HepG2 (cell line): ENCODE measurements at regions not wholly inside any gene's neighbourhood (a gene's known extent, or its start where the extent isn't known, plus 50 kb on each side); places are given as distances from the start of the nearest gene placed in this dataset.
A peak's percentile ranks its signal among the peaks of the same experiment; 100 is the strongest.

Experiments
- ARNT2 ChIP-seq: sonication (generic); formaldehyde crosslinking; IDR thresholded peaks from 2 replicates; pipeline ENCODE4 v1.8.0; 2022; ENCODE audit warnings: mild to moderate bottlenecking, low read depth, missing genetic modification reagents, moderate library complexity
- HOXD1 ChIP-seq: sonication (generic); formaldehyde crosslinking; IDR thresholded peaks from 2 replicates; pipeline ENCODE4 v1.5.0; 2020; ENCODE audit warnings: missing genetic modification reagents
- IRF2 ChIP-seq: IDR thresholded peaks from 2 replicates; pipeline ENCODE4 v1.6.1; 2018; ENCODE audit warnings: missing genetic modification reagents, missing compliant biosample characterization
- KDM5B ChIP-seq: sonication (generic); formaldehyde crosslinking; IDR thresholded peaks from 2 replicates; pipeline ENCODE4 v1.4.0; 2020; ENCODE audit warnings: missing genetic modification reagents, mild to moderate bottlenecking, borderline replicate concordance
- KLF12 ChIP-seq: sonication (generic); formaldehyde crosslinking; IDR thresholded peaks from 2 replicates; pipeline ENCODE4 v1.4.0; 2020; ENCODE audit warnings: missing genetic modification reagents, borderline replicate concordance
- MTF2 ChIP-seq: sonication (generic); formaldehyde crosslinking; IDR thresholded peaks from 2 replicates; pipeline ENCODE4 v1.5.0; 2020; ENCODE audit warnings: missing genetic modification reagents, borderline replicate concordance
- PHF21A ChIP-seq: sonication (generic); formaldehyde crosslinking; IDR thresholded peaks from 2 replicates; pipeline ENCODE4 v1.5.0; 2020; ENCODE audit warnings: mild to moderate bottlenecking, missing genetic modification reagents
- PRMT3 ChIP-seq: sonication (generic); formaldehyde crosslinking; IDR thresholded peaks from 2 replicates; pipeline ENCODE4 v1.8.1; 2022; ENCODE audit warnings: low read depth, mild to moderate bottlenecking, moderate library complexity, missing genetic modification reagents, borderline replicate concordance
- SP4 ChIP-seq: sonication (generic); formaldehyde crosslinking; IDR thresholded peaks from 2 replicates; pipeline ENCODE4 v1.8.1; 2023; ENCODE audit warnings: mild to moderate bottlenecking, missing genetic modification reagents
- XRCC5 ChIP-seq: fragments of 200-400 bp; formaldehyde crosslinking; optimal IDR thresholded peaks from 2 replicates; pipeline ENCODE3; 2017; ENCODE audit warnings: mild to moderate bottlenecking, low read length
- ZNF274 ChIP-seq: sonication (generic); formaldehyde crosslinking; IDR thresholded peaks from 2 replicates; pipeline ENCODE4 v1.5.1; 2020; ENCODE audit warnings: mild to moderate bottlenecking, missing genetic modification reagents
- ZNF329 ChIP-seq: sonication (generic); formaldehyde crosslinking; IDR thresholded peaks from 2 replicates; pipeline ENCODE4 v1.9.0; 2021; ENCODE audit warnings: low read depth, mild to moderate bottlenecking, missing genetic modification reagents
- ZNF616 ChIP-seq: sonication (generic); formaldehyde crosslinking; IDR thresholded peaks from 2 replicates; pipeline ENCODE4 v1.5.0; 2020; ENCODE audit warnings: low read depth, mild to moderate bottlenecking, missing genetic modification reagents
- ZNF770 ChIP-seq: sonication (generic); formaldehyde crosslinking; IDR thresholded peaks from 2 replicates; pipeline ENCODE4 v1.5.0; 2020; ENCODE audit warnings: mild to moderate bottlenecking, missing genetic modification reagents
- ZNF839 ChIP-seq: sonication (generic); formaldehyde crosslinking; IDR thresholded peaks from 2 replicates; pipeline ENCODE4 v1.4.0; 2020; ENCODE audit warnings: missing genetic modification reagents, mild to moderate bottlenecking, borderline replicate concordance
- ZNF883 ChIP-seq: sonication (generic); formaldehyde crosslinking; IDR thresholded peaks from 2 replicates; pipeline ENCODE4 v1.5.1; 2020; ENCODE audit warnings: mild to moderate bottlenecking, missing genetic modification reagents; ENCODE audit errors: not compliant biosample characterization
- ZSCAN31 ChIP-seq: sonication (generic); formaldehyde crosslinking; IDR thresholded peaks from 2 replicates; pipeline ENCODE4 v1.5.0; 2020; ENCODE audit warnings: low read depth, mild to moderate bottlenecking, missing genetic modification reagents
- TF ChIP-seq, protein P1 (sequence below): sonication (generic); formaldehyde crosslinking; IDR thresholded peaks from 2 replicates; pipeline ENCODE4 v1.4.0; 2020; ENCODE audit warnings: missing genetic modification reagents
- TF ChIP-seq, protein P2 (sequence below): sonication (generic); formaldehyde crosslinking; IDR thresholded peaks from 2 replicates; pipeline ENCODE4 v1.4.0; 2020; ENCODE audit warnings: missing genetic modification reagents
- TF ChIP-seq, protein P3 (sequence below): IDR thresholded peaks from 2 replicates; pipeline ENCODE4 v1.6.1; 2016; ENCODE audit warnings: mild to moderate bottlenecking

GRCh38 chr11:129750343-129751292, 65.0 kb upstream of the TMEM45B start (continued):
- TF ChIP-seq, protein P1, sequence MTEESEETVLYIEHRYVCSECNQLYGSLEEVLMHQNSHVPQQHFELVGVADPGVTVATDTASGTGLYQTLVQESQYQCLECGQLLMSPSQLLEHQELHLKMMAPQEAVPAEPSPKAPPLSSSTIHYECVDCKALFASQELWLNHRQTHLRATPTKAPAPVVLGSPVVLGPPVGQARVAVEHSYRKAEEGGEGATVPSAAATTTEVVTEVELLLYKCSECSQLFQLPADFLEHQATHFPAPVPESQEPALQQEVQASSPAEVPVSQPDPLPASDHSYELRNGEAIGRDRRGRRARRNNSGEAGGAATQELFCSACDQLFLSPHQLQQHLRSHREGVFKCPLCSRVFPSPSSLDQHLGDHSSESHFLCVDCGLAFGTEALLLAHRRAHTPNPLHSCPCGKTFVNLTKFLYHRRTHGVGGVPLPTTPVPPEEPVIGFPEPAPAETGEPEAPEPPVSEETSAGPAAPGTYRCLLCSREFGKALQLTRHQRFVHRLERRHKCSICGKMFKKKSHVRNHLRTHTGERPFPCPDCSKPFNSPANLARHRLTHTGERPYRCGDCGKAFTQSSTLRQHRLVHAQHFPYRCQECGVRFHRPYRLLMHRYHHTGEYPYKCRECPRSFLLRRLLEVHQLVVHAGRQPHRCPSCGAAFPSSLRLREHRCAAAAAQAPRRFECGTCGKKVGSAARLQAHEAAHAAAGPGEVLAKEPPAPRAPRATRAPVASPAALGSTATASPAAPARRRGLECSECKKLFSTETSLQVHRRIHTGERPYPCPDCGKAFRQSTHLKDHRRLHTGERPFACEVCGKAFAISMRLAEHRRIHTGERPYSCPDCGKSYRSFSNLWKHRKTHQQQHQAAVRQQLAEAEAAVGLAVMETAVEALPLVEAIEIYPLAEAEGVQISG: peak; percentile 75
- TF ChIP-seq KDM5B (CRISPR knock-in tag) (peak; percentile 78; the same call in 1 of the 2 replicates), PRMT3 (CRISPR knock-in tag) (0 out of 2 replicates have a peak, but pooled peaks have one; percentile 70), KLF12 (CRISPR knock-in tag) (peak; percentile 60; the same call in 1 of the 2 replicates), ZNF839 (CRISPR knock-in tag) (no peak), ZNF770 (CRISPR knock-in tag) (peak; percentile 33; the same call in 1 of the 2 replicates), ARNT2 (peak; percentile 82), ZNF329 (CRISPR knock-in tag) (0 out of 2 replicates have a peak, but pooled peaks have one; percentile 64), ZNF274 (CRISPR knock-in tag) (peak; percentile 69; the same call in 1 of the 2 replicates), ZNF616 (peak; percentile 88; the same call in 1 of the 2 replicates), ZSCAN31 (CRISPR knock-in tag) (peak; percentile 87), HOXD1 (CRISPR knock-in tag) (0 out of 2 replicates have a peak, but pooled peaks have one; percentile 45), MTF2 (CRISPR knock-in tag) (peak; percentile 88; the same call in 1 of the 2 replicates), XRCC5 (peak; percentile 64), SP4 (CRISPR knock-in tag) (peak; percentile 27; the same call in 1 of the 2 replicates), IRF2 (CRISPR knock-in tag) (peak; percentile 38; the same call in 1 of the 2 replicates), PHF21A (peak; percentile 31; the same call in 1 of the 2 replicates), ZNF883 (CRISPR knock-in tag) (peak; percentile 27)
- TF ChIP-seq, protein P2, sequence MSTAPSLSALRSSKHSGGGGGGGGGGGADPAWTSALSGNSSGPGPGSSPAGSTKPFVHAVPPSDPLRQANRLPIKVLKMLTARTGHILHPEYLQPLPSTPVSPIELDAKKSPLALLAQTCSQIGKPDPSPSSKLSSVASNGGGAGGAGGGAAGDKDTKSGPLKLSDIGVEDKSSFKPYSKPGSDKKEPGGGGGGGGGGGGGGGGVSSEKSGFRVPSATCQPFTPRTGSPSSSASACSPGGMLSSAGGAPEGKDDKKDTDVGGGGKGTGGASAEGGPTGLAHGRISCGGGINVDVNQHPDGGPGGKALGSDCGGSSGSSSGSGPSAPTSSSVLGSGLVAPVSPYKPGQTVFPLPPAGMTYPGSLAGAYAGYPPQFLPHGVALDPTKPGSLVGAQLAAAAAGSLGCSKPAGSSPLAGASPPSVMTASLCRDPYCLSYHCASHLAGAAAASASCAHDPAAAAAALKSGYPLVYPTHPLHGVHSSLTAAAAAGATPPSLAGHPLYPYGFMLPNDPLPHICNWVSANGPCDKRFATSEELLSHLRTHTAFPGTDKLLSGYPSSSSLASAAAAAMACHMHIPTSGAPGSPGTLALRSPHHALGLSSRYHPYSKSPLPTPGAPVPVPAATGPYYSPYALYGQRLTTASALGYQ (CRISPR knock-in tag): peak; percentile 47; the same call in 1 of the 2 replicates
- TF ChIP-seq, protein P3, sequence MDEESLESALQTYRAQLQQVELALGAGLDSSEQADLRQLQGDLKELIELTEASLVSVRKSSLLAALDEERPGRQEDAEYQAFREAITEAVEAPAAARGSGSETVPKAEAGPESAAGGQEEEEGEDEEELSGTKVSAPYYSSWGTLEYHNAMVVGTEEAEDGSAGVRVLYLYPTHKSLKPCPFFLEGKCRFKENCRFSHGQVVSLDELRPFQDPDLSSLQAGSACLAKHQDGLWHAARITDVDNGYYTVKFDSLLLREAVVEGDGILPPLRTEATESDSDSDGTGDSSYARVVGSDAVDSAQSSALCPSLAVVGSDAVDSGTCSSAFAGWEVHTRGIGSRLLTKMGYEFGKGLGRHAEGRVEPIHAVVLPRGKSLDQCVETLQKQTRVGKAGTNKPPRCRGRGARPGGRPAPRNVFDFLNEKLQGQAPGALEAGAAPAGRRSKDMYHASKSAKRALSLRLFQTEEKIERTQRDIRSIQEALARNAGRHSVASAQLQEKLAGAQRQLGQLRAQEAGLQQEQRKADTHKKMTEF (CRISPR knock-in tag): peak; percentile 42; the same call in 1 of the 2 replicates
